Lower leg skin (tissue), 4 donors: ENCODE measurements at regions not wholly inside any gene's neighbourhood (a gene's known extent, or its start where the extent isn't known, plus 50 kb on each side); places are given as distances from the start of the nearest gene placed in this dataset.

Experiments used
- DNase-seq, 2 donors: peaks; one replicate each; pipeline ENCODE4 v3.0.0-alpha.2; 2019; ENCODE audit warnings: low spot score in 2 of 2
- H3K4me3 ChIP-seq: fragments of 200-600 bp; sonication (generic); 2 replicates; pipeline ENCODE4 v1.5.1; 2017; ENCODE audit warnings: mild to moderate bottlenecking, low read depth; ENCODE audit not compliant: poor library complexity, severe bottlenecking
- POLR2A ChIP-seq, 2 donors: fragments of 450-650 bp; IDR thresholded peaks; one replicate each; pipeline ENCODE4 v1.6.1; 2016 to 2017; ENCODE audit warnings: antibody characterized with exemption in 2 of 2, mild to moderate bottlenecking in 1 of 2, moderate library complexity in 1 of 2
- WGBS, 2 donors: methylation state at CpG; one replicate each; pipeline ENCODE4 v1.1.5; 2018; 5-methylcytosine and 5-hydroxymethylcytosine counted together
- intact Hi-C: fragments of 100-400 bp; cut with DNase I; formaldehyde crosslinking; loops from one replicate; pipeline ENCODE4 v1.15.0; 2023; ENCODE audit warnings: low total_unique reads
- TF ChIP-seq, protein P1 (sequence below), 3 donors: fragments of 450-650 bp; IDR thresholded peaks; one replicate each; pipeline ENCODE4 v1.5.1; 2016; ENCODE audit warnings: antibody characterized with exemption in 3 of 3, mild to moderate bottlenecking in 3 of 3, moderate library complexity in 2 of 3

DNA sequence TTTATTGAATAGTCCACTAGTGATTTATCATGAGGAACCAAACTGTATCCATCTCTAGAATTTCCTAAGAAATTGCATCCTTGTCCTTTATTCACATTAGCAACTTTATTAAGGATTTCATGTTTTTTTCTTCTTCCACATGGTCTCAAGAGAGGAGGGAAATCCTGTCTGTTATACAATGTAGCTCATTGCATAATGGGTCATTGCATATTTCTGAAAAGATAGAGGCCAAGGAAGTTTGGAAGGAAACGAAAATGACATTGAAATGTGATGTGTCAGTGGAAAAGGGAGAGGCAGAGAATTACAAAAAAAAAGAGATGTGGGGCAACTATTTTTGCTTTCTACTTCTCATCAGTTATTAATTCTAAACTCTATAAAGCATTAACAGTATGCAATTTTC, 353.1 kb downstream of the METTL15 start:
- no peak for TF ChIP-seq POLR2A (IDR thresholded peaks at IDR 0.05)
- TF ChIP-seq, protein P1, sequence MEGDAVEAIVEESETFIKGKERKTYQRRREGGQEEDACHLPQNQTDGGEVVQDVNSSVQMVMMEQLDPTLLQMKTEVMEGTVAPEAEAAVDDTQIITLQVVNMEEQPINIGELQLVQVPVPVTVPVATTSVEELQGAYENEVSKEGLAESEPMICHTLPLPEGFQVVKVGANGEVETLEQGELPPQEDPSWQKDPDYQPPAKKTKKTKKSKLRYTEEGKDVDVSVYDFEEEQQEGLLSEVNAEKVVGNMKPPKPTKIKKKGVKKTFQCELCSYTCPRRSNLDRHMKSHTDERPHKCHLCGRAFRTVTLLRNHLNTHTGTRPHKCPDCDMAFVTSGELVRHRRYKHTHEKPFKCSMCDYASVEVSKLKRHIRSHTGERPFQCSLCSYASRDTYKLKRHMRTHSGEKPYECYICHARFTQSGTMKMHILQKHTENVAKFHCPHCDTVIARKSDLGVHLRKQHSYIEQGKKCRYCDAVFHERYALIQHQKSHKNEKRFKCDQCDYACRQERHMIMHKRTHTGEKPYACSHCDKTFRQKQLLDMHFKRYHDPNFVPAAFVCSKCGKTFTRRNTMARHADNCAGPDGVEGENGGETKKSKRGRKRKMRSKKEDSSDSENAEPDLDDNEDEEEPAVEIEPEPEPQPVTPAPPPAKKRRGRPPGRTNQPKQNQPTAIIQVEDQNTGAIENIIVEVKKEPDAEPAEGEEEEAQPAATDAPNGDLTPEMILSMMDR (IDR thresholded peaks at IDR 0.05), result no peak
- no peak overlapping the region for H3K4me3 ChIP-seq
- intact Hi-C loops, result no loop called here
- no peak for DNase-seq
- 26 to 38% methylated on average over 1 of the region's 1 CpG for WGBS, 2 donors

DNA sequence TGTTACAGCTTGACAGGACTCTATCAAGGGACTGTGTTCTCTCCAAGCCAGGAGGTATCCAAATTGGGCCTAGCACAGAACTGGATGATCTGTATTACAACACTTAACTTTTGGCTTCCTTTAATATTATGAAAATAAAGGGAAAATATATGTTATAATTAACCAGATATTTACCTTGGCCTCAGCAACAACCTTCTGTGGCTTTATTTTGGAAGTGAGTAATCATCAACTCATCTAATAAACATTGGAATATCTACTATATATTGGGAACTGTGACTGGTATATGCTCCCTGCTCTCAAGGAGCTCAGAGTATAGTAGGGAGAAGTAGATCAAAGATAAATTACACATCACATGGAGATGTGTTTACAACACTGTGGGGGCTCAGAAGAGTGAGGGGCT, 352.2 kb downstream of the METTL15 start:
- no peak overlapping the region for H3K4me3 ChIP-seq
- TF ChIP-seq POLR2A (IDR thresholded peaks at IDR 0.05), result no peak
- TF ChIP-seq, protein P1 (IDR thresholded peaks at IDR 0.05), result no peak
- intact Hi-C loops, result no loop called here
- no peak for DNase-seq

DNA sequence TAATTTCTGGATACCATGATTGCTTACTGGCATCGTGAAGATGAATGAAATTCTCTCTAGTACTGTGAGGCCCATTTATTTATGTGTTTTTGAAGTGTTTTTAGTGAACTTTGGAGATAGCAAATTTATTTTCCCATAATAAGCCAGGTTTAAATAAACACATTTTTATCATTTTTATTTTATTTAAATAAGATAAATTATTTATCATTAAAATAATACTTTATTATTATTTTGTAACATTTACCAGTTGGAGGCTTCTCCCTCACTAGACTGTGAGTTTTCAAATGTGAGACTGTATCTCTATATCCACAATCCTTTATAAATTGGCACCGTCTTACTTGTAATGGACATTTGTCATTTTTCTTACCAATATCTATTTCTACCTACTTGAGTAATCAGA, 351.7 kb downstream of the METTL15 start:
- no peak for DNase-seq
- intact Hi-C loops, result no loop called here
- H3K4me3 ChIP-seq, result no peak overlapping the region
- TF ChIP-seq, protein P1 (IDR thresholded peaks at IDR 0.05), result no peak
- no peak for TF ChIP-seq POLR2A (IDR thresholded peaks at IDR 0.05)
- WGBS, 2 donors, result 85 to 90% methylated on average over 2 of the region's 2 CpGs

DNA sequence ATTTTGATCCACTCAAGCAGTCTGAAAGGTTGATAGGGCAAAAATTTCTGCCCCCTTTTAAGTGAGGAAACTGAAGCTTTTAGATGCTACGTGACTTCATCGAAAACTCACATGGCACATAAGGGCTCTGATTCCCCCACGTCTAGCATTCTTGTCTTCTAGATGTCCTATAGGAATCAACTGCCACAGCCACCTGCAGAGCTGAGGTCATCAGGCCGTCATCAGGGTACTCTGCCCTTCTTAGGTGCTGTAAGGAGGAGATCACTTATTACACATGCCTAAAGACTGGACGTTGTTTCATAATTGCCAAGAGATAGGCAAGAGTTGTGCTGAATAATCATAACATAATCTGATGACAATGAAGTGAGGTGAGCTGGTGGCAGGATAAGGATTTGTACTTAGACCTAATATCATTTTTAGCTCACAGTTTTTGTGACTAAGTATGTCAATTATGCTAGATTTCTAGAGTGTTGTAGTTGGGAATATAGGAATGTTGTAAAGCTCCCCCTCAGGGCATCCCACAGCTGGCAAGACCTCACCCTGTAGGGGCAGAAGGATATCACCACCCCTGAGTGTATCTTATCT, 349.4 kb downstream of the METTL15 start:
- H3K4me3 ChIP-seq, result no peak overlapping the region
- intact Hi-C loops, result no loop called here
- no peak for DNase-seq
- no peak for TF ChIP-seq POLR2A (IDR thresholded peaks at IDR 0.05)
- TF ChIP-seq, protein P1 (IDR thresholded peaks at IDR 0.05), result no peak
- 83 to 84% methylated on average over 5 of the region's 5 CpGs for WGBS, 2 donors

DNA sequence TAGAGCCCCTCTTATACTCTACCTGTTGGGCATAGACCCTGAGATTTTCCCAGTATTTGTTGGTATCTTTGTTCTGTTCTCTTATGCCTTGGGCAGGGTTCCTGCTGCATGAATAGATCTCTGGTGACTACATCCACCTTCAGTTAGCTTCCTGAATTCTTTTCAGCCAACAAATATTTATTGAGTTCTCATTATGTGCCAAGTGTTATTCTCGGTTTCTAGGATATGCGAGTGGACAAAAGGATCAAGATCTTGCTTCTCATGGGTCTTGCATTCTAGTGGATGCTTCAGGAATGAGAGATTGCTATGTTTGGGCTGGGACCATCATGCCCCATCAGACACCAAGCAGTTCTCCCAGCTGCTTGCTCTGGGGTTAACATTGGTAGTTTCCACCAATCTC, 340.0 kb downstream of the METTL15 start:
- TF ChIP-seq POLR2A (IDR thresholded peaks at IDR 0.05), result no peak
- TF ChIP-seq, protein P1 (IDR thresholded peaks at IDR 0.05), result no peak
- WGBS, 2 donors, result 84 to 85% methylated on average over 2 of the region's 2 CpGs

DNA sequence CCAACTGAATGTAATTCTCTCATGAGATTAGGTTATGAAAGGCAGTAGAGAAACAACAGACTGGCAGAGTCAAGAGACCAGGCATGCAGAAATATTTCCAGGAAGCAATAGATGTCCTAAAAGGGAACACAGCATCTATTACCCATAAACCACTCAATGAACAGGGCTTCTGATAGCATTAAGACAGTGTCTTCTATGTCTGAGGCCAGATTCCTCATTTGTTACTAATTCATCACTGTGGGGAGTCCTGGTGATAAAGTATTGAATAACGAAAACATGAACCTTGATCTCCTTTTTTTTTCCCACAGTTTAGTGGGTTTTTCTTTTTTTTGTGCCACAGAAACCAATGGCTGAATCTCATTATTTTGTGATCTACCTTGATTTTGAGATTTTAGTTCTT, 339.0 kb downstream of the METTL15 start:
- 71 to 73% methylated on average over 1 of the region's 1 CpG for WGBS, 2 donors
- DNase-seq, result no peak

More for the DNA sequence above, 340.0 kb downstream of the METTL15 start:
- DNase-seq, result no peak
- H3K4me3 ChIP-seq, result no peak overlapping the region
- intact Hi-C loops, result no loop called here

More for the DNA sequence above, 339.0 kb downstream of the METTL15 start:
- intact Hi-C loops, result no loop called here
- TF ChIP-seq, protein P1 (IDR thresholded peaks at IDR 0.05), result no peak
- TF ChIP-seq POLR2A (IDR thresholded peaks at IDR 0.05), result no peak
- H3K4me3 ChIP-seq, result no peak overlapping the region
